ENCODE measurements at regions not wholly inside any gene's neighbourhood (a gene's known extent, or its start where the extent isn't known, plus 50 kb on each side); places are given as distances from the start of the nearest gene placed in this dataset.
A peak's percentile ranks its signal among the peaks of the same experiment; 100 is the strongest.

- no peak overlapping the region for H3K4me3 ChIP-seq
- DNase-seq, result no peak
- 80 to 87% methylated on average over 4 of the region's 4 CpGs for WGBS, 2 donors
- peaks cover 0 to 5% (median 0%) of the 10 kb centered on the region in 11 donors for H3K9me3 ChIP-seq
- intact Hi-C loops (cut with DNase I), result no loop called here
- peaks cover 0 to 38% (median 4%) of the 10 kb centered on the region in 7 donors for H3K27me3 ChIP-seq
- H3K4me1 ChIP-seq, result no peaks in the 10 kb centered on the region
- no peak overlapping the region for H3K27ac ChIP-seq
- no peaks in the 10 kb centered on the region for H3K36me3 ChIP-seq
- ATAC-seq, result no peak
- TF ChIP-seq, protein P1, sequence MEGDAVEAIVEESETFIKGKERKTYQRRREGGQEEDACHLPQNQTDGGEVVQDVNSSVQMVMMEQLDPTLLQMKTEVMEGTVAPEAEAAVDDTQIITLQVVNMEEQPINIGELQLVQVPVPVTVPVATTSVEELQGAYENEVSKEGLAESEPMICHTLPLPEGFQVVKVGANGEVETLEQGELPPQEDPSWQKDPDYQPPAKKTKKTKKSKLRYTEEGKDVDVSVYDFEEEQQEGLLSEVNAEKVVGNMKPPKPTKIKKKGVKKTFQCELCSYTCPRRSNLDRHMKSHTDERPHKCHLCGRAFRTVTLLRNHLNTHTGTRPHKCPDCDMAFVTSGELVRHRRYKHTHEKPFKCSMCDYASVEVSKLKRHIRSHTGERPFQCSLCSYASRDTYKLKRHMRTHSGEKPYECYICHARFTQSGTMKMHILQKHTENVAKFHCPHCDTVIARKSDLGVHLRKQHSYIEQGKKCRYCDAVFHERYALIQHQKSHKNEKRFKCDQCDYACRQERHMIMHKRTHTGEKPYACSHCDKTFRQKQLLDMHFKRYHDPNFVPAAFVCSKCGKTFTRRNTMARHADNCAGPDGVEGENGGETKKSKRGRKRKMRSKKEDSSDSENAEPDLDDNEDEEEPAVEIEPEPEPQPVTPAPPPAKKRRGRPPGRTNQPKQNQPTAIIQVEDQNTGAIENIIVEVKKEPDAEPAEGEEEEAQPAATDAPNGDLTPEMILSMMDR (IDR thresholded peaks at IDR 0.05), result no peak
Observed at GRCh38 chr17:21823643-21824042, 131.3 kb downstream of the KCNJ18 start.

DNA sequence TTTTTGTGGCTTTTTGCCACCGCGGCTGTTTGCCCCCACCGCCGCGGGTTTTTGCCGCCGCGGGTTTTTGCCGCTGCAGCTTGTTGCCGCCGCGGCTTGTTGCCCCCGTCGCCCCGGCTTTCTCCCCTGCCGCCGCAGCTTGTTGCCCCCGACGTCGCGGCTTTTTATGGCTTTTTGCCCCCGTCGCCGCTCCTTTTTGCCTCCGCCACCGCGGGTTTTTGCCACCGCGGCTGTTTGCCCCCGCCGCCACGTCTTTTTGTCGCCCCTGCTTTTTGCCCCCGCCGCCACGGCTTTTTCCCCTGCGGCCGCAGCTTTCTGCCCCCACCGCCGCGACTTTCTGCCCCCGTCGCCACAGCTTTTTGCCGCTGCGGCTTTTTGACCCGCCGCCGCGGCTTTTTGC, 149.5 kb downstream of the KCNJ18 start:
- 25 to 43% methylated on average over 41 to 49 of the region's 49 CpGs for WGBS, 2 donors
- Histone ChIP-seq H3K36me3 (no peaks in the 10 kb centered on the region), H3K9me3 (peaks cover 0 to 37% (median 0%) of the 10 kb centered on the region in 11 donors), H3K4me3 (no peak overlapping the region), H3K27ac (no peak overlapping the region), H3K27me3 (peaks cover 8 to 81% (median 26%) of the 10 kb centered on the region in 7 donors), H3K4me1 (no peaks in the 10 kb centered on the region)
- DNase-seq (no peak), ATAC-seq (no peak)
- TF ChIP-seq, protein P1 (IDR thresholded peaks at IDR 0.05), result no peak
- intact Hi-C loops (cut with DNase I), result no loop called here

GRCh38 chr17:21842332-21843317, 150.3 kb downstream of the KCNJ18 start:
- H3K27ac ChIP-seq, result no peak overlapping the region
- peaks cover 0 to 37% (median 0%) of the 10 kb centered on the region in 11 donors for H3K9me3 ChIP-seq
- ATAC-seq (no peak), DNase-seq (no peak)
- peaks cover 8 to 83% (median 26%) of the 10 kb centered on the region in 7 donors for H3K27me3 ChIP-seq
- intact Hi-C loops (cut with DNase I), result no loop called here
- TF ChIP-seq, protein P1 (IDR thresholded peaks at IDR 0.05), result no peak
- peak overlapping the region in 4 of 10 donors; percentile 18 to 34 (median 25) for H3K4me3 ChIP-seq
- WGBS, 2 donors, result 22 to 41% methylated on average over 103 to 136 of the region's 136 CpGs
- H3K36me3 ChIP-seq, result no peaks in the 10 kb centered on the region
- H3K4me1 ChIP-seq, result no peaks in the 10 kb centered on the region

- intact Hi-C loops (cut with DNase I), result no loop called here
- ATAC-seq (no peak), DNase-seq (no peak)
- H3K36me3 ChIP-seq, result no peaks in the 10 kb centered on the region
- H3K9me3 ChIP-seq, result peaks cover 0 to 41% (median 0%) of the 10 kb centered on the region in 11 donors
- H3K27ac ChIP-seq, result no peak overlapping the region
- TF ChIP-seq, protein P1 (IDR thresholded peaks at IDR 0.05), result no peak
- 27 to 46% methylated on average over 72 to 75 of the region's 75 CpGs for WGBS, 2 donors
- no peaks in the 10 kb centered on the region for H3K4me1 ChIP-seq
- H3K27me3 ChIP-seq, result peaks cover 8 to 82% (median 26%) of the 10 kb centered on the region in 7 donors
- no peak overlapping the region for H3K4me3 ChIP-seq
Observed at GRCh38 chr17:21843318-21843865, 151.1 kb downstream of the KCNJ18 start.
